8988T (cell line): ENCODE measurements at regions not wholly inside any gene's neighbourhood (a gene's known extent, or its start where the extent isn't known, plus 50 kb on each side); places are given as distances from the start of the nearest gene placed in this dataset.

Source experiments
- DNase-seq: peaks from one replicate; pipeline ENCODE4 v3.0.0; 2011

GRCh38 chr6:12426121-12426520 lies 136.0 kb downstream of the EDN1 start:
- no peak for DNase-seq

- no peak for DNase-seq
These were observed 140.9 kb downstream of the EDN1 start for GRCh38 chr6:12431023-12431422.

GRCh38 chr6:12436224-12436623 lies 146.1 kb downstream of the EDN1 start:
- no peak for DNase-seq

GRCh38 chr6:12436683-12437082 lies 146.5 kb downstream of the EDN1 start:
- DNase-seq = no peak

- no peak for DNase-seq
These were observed 149.1 kb downstream of the EDN1 start for GRCh38 chr6:12439296-12439695.

GRCh38 chr6:12440981-12441380 lies 150.8 kb downstream of the EDN1 start:
- DNase-seq = no peak

- no peak for DNase-seq
These were observed 152.3 kb downstream of the EDN1 start for GRCh38 chr6:12442455-12442854.

GRCh38 chr6:12446394-12446793 lies 156.2 kb downstream of the EDN1 start:
- DNase-seq = no peak

- no peak for DNase-seq
These were observed 159.3 kb downstream of the EDN1 start for GRCh38 chr6:12449447-12449846.

GRCh38 chr6:12450467-12450866 lies 160.3 kb downstream of the EDN1 start:
- DNase-seq = no peak

GRCh38 chr6:12456343-12456742 lies 166.2 kb downstream of the EDN1 start:
- DNase-seq = no peak

GRCh38 chr6:12457094-12457493 lies 166.9 kb downstream of the EDN1 start:
- DNase-seq = no peak

GRCh38 chr6:12458558-12458957 lies 168.4 kb downstream of the EDN1 start:
- DNase-seq = no peak

GRCh38 chr6:12459945-12460661 lies 169.9 kb downstream of the EDN1 start:
- DNase-seq = no peak

- no peak for DNase-seq
These were observed 177.8 kb downstream of the EDN1 start for GRCh38 chr6:12467706-12468670.

- DNase-seq = no peak
These were observed 182.5 kb downstream of the EDN1 start for GRCh38 chr6:12472601-12473038.

GRCh38 chr6:12473494-12473893 lies 183.3 kb downstream of the EDN1 start:
- no peak for DNase-seq

GRCh38 chr6:12474167-12475140 lies 184.3 kb downstream of the EDN1 start:
- no peak for DNase-seq

GRCh38 chr6:12476484-12476883 lies 186.3 kb downstream of the EDN1 start:
- no peak for DNase-seq

GRCh38 chr6:12477616-12478015 lies 187.5 kb downstream of the EDN1 start:
- DNase-seq = no peak

GRCh38 chr6:12478921-12479320 lies 188.8 kb downstream of the EDN1 start:
- no peak for DNase-seq

GRCh38 chr6:12479451-12479850 lies 189.3 kb downstream of the EDN1 start:
- no peak for DNase-seq

- DNase-seq = no peak
These were observed 189.7 kb downstream of the EDN1 start for GRCh38 chr6:12479881-12480280.
